Occipital lobe (tissue), 1 donor: ENCODE measurements at regions not wholly inside any gene's neighbourhood (a gene's known extent, or its start where the extent isn't known, plus 50 kb on each side); places are given as distances from the start of the nearest gene placed in this dataset.

Experiments used
- DNase-seq: peaks from one replicate; lab custom pipeline; 2025; lab: John Stamatoyannopoulos, UW

DNA sequence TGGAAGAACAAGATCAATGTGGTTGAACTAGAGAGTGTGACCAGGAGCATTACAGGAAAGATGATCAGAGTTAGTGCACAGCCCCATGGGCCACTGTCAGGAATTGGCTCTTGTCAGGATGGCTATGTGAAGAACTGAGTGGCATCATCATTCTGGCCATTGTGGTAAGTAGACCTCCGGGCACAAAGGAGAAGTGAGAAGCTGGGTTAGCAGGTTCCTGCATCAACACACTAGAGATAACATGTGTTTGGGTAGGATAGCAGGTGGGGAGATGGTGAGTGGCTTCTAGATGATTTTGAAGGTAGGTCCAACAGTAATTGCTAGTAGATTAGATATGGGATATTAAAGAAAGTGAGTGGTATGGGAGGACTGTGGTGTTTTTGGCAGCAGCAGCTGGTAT, 408.2 kb downstream of the TSN start:
- no peak for DNase-seq

DNA sequence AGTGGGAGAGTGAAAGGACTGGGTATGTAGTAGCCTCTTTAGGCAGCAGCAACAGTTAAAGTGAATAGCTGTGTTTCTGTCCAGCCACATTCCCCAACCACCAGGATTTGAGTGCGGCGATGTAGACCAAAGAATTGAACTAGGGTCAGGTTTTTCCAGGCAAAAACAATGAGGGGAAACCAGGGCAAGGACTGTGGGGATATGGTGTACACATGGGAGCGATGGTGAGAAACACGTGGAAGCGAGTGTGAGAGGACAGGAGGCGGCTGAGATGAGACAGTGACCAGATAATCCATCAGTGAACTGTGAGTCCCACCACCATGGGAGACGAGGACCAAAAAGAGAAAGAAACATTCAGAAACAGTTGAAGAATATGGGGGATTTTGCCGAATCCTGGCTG, 409.5 kb downstream of the TSN start:
- no peak for DNase-seq

DNA sequence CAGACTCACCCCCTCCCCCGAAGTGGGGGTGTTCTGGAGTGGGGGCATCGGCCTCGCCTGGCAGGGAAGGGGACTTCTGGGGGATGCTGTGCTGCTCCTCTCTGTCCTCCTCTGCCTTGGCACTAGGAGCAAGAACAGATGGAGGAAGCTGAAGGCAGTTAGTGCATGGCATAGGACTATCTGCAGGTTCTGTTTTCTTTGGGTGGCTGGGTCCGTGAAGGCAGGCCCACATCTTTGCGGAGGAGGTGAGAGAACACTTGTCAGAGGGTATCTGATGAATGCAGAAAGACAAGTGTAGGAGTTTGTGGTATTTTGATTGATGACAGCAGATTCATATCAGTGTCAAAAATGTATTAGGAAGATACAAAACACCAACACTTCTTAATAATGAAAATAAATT, 411.4 kb downstream of the TSN start:
- DNase-seq, result peak; percentile 55

DNA sequence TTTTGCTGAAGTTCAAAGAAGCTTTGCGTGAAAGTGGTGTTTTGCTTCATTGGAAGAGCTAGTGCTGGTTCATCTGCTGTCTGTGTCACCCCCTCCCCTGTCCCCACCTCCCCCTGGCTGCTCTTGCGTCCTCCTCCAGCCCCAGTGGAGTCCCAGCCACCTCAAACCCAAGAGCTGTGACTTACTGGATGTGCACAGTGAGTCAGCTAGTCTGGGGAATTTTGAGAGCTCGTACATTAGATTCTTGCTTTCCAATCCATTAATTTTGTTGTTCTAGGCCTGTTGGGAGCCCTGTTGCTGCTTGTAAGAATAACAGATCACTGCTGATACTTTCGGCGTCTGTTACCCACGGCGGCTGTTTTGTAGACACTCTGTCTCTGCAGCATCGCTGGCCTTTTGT, 412.1 kb downstream of the TSN start:
- no peak for DNase-seq

DNA sequence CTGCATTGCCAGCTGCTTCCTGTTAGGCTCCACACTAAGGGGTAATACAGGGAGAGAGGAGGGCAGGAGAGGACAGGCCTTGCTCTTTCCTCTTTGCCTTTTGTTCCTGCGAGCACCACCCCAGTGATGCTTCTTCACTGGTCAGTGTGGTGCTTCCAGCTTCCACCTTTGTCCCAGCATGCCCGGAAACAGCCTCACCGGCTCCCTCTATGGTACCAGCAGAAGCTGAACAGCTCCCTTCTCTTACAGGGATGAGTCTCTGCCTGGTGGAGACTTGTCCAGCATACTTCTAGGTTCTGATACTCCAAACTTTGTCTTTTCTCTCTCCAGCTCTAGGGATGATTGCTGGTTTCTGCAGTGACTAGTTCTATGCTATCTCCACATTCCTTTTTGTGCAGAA, 413.3 kb downstream of the TSN start:
- DNase-seq, result no peak

DNA sequence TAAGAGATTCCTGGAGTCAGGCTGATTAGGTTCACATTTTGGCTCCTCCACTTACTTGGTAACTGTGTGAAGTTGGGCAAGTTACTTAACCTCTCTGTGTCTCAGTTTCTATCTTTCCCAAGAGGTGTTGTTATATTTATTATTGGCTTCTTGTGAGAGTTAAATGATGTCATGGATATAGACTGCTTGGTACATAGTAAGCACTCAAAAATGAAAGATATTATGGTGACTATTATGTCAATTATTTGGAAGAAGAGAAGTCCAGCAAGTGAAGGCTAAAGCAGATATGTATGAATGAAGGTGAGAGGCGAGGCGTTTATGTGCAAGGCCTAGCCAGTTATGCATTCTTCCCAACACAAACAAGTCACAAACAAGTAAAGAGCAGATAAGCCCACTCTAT, 417.4 kb downstream of the TSN start:
- DNase-seq, result no peak

DNA sequence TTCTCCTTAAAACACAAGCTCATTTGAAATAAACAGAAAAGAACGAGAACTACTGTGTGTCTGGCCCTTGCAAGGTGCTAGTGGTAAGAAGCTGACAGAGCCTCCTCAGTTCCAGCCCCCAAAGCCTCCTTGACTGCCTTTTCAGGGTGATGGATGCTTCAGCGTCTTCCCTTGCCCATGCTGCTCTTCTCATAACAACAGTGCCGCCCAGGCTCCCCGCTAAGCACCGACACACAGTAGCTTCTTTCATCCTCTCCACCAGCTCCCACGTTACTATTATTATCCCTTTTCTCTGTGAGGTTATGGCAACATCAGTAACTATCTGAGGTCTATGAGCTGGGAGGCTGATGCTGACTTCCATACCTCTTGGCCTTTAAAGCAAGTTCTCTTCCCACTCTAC, 418.6 kb downstream of the TSN start:
- peak; percentile 8 for DNase-seq

DNA sequence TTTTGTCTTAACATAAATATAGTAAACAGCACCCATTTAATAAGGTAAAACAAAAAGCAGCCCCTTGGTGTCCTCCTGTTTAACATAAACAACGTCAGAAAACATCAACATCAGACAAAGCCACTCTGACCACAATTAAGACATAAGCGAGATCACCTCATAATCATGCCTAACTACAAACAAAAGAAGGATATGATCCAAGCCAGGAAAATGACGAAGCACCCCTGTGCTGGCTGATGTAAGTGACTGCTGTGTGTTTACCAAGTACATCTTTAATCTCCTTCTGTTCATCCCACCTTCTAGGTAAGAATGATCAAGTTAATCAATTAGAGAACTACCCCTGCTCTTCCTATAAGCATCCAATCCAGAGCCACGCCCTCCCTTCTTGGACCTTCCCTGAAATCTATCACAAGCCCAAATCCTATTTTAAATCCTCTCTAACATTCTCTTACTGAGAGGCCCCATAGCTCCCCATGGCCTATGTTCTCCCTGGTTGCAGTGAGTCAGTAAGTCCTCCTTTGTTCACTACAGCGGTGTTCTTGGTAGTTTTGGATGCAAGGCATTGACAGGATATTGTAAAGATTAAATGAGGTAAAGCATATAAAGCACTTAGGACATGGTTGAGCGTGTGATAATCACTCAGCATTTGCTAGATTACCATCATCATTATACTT, 424.2 kb downstream of the TSN start:
- no peak for DNase-seq

DNA sequence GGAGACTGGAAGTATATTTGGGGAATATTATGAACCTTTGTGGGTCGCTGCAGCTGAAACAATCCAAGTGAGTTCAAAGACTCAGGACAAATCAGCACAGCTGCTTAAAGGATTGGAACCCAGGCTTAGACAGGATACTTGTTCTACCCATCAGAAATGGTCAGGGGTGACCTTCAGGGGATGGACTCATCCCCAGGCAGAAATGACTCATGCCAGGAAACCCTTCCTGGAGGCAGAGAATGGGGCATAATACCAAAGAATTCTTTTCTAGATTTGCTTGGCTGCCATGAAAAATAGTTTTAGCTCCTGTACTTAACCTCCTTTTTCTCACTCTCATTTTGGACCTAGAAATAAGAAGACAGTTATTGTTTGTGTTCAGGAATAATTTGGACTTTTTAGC, 425.5 kb downstream of the TSN start:
- no peak for DNase-seq

DNA sequence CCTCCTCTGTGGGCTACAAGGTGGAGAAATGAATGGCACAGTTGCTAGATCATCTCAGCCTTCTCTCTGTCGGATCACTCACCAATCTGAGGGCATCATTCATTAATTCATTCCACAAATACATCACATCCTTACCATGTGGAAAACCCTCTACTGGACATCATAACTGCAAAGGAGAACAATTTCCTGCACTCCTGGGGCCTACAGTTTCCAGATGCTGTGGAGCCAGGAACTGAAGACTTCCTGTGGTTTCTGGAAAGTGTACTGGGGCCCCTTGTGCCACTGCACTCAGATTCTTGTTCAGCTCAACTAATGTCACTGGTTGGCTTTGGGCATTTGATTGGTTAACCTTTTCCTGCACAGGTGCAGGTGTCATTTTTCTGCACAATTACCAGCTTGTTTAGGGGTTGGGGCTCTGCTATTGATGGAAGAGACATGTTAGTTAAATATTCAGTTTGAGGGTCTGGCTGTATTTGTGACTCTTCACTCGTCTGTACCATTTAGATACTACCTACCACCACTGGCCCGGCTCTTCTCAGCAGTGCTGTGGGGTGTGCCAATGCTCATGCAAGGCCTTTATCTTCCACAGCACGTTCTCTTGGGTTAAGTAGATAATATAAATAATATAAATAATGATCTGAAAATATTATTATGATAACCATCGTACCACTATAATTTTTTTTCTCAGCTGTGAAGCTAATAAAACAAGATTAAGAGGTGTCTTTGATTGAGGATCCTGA, 427.3 kb downstream of the TSN start:
- no peak for DNase-seq

DNA sequence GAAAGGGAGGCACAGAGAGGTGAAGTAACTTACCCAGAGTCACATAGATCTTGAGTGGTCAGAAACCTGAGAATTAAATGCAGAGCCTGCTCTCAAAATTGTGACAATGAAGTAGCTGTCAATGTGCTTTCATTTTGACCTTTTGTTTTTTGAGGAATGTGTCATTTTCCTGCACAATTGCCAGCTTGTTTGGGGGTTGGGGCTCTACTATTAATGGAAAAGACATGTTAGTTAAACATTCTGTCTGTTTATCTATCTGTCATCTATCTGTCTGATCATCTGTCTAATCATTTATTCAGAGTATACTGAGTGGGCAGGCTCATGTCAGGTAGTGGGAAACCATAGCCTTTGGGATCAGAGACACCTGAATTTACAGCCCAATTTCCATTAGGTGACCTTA, 428.4 kb downstream of the TSN start:
- DNase-seq, result no peak

DNA sequence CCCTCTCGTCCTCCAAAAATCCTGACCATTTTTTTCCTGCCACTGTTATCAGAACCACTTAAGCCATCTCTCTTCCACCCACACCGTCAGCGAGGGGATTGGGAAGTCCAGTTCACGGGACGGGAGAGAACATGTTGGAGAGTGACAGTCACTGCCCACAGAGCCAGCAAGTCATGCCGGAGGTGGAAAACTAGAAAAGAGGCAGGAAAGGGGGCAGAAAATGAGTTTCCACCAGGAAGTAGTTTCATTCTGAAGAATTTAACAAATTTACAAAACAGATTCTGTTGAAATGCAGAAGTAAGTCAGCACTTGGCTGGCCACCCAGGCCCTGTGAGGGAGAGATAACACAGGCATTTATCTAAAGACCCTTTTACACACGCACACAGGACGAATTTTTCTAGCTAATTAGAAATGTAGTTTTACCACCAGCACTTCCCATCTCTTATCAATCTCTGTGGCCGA, 431.3 kb downstream of the TSN start:
- DNase-seq, result no peak

DNA sequence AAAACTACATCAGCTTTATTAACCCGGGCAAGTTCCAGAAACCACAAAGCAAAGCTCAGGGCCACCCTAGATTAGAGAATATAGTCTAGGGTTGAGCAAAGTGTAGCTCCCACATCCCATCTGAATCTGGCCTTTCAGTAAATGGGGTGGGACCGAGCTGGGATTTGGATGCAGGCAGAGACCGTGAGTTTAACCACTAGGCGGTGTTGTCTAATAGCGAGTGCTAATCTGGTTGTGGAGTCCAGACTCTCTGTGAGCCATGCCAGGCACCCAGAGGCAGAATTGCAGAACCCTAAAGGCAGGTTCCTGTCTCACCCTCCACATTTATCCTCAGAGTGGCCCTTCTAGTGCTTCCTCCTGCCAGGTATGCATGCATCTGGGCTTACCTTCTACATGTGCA, 435.9 kb downstream of the TSN start:
- no peak for DNase-seq

DNA sequence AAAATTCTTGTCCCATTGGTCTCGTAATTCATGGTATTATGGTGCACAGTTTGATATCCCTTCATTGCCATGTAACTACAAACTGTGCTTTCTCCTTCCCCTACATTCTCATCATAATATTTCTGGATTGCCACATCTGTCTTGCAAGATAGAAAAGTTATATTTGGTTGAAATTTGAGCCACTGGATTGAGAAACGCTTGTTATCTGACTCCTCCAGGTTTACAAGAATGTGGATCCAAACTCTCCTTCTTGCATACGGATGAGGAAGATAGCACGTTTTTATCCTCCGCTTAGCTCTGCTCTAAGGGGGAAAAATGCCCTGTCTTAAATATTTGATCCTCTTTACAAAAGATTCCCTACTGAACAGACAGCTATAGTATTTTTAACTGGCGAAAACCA, 438.2 kb downstream of the TSN start:
- no peak for DNase-seq

DNA sequence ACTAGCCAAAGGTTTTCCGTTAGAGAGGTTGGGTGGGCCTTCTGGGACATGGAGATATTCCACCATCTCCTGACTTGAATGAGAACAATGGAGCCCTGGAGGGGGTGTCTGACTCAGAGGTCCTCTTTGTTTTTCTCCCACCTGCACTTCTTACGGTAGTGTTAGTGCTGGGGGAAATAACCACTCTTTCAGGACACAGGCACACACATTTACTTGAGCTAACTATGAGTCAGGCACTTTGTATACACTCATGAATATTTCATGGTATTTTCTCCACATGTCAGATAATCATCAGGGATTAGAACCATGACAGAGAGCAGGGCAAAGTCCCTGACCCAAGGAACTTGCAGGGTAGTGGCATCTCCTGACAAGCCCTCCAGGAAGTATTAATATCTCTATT, 439.1 kb downstream of the TSN start:
- DNase-seq, result no peak

DNA sequence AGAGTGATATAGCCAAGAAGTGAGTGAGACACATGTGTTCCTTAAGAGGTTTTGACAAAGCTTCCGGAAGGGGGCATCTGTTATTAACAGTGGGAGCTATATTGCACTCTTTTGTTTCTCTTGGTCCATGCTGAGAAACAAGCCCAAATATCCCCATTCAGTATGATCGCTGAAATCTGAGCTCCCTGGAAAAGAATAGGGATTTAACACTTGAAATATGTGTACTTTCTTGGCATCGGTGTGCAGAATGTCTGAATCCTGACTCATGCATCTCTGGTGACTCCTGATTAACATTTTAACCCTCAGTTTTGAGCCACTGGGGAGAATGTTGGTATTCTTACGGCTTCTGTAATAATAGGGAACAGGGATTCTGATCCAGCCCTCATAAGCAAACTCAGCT, 448.1 kb downstream of the TSN start:
- DNase-seq, result no peak

DNA sequence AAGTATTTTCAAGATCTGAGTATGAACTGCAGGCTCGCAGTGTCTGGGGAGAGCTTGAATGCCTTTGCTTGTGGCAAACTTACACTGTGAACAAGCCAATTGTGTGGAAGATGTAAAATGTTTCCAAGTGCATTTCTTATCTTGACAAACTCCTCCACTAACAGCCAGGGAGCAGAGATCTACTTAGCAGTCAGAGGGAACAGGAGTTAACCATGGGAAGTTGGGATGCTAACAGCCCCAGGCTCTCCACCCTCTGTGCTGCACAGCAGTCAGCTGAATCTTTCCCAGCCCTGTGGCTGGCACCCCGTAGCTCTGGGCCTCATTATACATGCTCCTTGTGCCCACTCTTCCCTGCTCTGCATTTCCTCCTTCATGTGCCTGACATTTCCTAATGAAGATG, 450.2 kb downstream of the TSN start:
- no peak for DNase-seq

DNA sequence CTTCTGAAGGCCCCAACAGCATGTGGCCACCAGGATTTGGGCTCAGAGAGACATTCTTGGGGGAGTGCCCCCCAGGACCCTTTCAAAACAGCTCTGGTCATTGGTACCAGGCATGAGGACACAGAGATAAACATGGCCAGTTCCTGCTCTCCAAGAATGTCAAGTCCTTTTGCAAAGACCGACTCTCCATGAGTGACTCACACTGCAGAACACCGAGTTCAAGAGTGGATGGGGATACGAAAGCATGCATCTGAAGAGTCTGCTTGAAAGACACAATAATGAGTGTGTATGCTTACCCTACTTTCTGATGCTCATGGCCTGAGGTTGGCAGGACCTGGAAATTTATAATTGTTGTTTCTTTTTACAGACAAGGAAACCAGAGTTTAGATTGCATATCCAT, 450.6 kb downstream of the TSN start:
- no peak for DNase-seq

DNA sequence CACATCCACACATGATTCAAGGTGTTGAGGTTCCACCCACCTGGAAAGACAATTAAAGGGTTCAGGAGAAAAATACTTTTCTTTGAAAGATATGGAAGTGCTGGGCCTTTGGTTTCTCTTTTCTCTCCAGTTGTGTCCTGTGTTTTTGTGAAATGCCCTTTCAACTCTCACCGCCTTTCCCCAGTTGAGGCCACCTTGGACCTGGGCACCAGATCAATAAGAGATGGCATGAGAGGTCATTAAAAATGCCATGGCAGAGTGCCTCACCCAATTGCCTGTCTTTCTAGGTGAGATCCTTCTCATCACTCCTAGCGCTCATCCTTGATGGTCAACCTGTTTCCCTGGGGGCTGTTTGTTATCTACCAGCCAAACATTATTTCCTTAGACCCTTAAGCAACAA, 453.9 kb downstream of the TSN start:
- DNase-seq, result no peak

DNA sequence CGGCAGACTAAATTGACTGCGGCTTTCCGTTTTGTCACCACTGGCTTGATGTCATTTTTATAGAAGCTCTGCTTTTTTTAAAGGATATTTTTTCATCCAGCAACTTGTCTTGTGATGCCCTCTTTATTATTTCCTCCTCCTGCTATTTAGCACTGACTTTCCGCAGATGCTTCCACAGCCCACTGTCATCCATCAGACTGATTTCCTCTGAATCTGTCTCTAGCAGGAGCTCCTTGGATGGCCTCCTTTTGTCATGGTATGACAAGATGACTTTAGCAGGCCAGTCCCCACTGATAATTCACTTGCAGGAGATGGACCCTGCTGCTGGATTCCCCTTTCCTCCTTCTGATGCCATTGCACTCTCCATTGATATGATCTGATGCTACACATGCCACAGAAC, 454.6 kb downstream of the TSN start:
- DNase-seq, result no peak

DNA sequence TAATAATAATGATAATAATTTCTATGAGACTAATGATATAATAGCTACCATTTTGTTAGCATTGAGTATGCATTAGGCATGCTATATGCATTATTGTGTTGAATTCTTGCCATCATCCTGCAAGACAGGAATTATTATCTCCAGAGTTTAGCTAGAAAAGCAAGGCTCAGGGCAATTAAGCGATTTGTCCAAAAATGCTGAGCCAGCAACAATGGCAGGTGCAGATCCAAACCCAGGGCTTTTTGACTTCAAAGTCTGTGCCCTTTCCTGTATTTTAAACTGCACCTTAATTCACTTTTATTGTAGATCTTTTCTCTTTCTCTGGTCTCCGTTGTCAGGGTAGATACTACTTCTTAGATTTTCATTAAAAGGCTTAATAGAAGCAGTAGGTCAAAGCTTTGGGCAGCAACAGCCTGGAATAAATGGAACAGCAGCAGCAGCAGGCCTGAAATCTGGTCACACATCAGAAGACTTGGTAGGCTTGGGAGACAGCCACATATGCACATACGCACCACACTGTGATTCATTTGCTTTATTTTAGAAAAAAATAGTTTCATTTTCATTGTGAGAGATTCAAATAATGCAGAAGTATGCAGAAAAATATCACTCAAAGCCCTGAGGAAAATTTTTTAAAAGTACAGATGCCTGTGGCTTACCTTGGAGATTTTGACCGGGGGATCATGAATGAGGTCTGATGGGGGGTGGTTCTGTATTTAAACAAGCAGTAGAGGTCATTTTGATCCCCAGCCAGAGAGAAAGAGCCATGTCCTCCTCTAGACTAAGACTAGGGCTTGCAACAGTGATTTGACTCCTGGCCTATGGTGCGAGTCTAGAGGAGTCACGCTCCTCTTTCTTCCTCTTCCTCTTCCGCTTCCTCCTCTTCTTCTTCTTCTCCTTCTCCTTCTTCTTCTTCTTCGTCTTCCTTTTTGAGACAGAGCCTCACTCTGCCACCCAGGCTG, 455.7 kb downstream of the TSN start:
- no peak for DNase-seq

DNA sequence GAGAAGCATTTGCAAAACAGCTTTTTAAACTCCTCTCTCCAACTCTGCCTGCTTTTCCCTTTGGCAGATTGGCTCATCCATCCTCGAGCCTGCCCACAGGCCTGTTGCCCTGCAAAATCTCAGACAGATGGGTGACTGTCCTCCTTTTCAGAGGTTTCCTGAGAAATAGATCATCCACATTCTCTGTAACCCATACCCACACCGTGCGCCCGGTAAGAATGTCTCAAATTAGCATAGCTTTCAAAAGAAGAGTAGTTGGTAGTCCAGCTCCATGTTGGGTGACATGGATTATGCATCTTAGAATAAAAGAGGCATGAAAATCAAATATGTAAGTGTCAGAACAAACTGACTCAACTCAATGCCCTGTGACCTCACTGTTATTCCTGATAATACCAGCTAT, 457.9 kb downstream of the TSN start:
- no peak for DNase-seq
